ENCODE measurements at regions not wholly inside any gene's neighbourhood (a gene's known extent, or its start where the extent isn't known, plus 50 kb on each side); places are given as distances from the start of the nearest gene placed in this dataset.

DNA sequence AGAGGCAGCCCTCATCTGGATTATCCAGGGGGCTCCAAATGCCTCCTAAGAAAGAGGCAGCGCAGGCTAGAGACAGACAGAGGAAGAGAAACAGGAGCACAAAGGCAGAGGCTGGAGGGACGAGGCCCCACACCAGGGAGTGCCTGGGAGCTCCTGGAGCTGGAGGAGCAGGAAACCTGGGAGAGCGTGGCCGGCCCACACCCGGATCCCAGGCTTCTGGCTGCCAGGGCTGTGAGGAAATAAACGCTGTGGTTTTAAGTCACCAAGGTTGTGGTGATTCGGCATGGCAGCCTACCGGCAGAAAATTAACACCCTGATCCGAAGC lies 165.5 kb downstream of the OLFM1 start:
- DNase-seq (ENCODE audit: low read depth in 2 of 2): no peak

DNA sequence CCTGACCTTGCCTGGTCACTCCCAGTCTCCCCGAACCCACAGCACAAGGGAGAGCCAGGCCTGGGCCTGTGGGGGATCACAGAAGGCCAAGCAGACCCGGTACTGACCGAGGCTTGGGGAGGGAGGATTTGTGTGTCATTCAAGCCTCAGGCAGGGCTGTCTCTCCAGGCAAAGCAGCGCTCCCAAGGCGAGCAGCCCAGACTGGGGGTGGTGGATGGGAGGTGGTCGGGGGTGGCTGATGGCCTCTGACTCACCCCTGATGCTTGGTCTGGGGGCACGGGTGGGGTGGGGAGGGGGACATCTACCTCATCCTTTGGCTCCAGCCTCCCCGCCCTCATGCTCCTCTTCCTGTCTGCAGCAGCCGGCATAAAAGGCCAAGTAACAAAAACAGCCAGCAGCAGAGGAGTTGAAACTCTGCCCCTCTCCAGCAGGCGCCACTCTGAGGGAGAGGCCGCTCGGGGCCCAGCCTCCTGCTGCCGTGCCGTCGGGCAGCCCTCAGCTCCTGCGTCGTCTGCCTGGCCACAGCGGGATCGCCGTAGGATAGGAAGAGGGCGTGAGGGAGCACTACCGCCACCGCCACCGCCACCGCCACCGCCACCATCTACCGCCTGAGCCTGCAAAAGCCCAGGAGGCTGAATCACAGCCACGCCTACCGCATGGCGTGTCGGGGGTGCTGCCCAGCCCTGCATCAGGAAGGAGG lies 166.0 kb downstream of the OLFM1 start:
- no peak for DNase-seq (ENCODE audit: low read depth in 2 of 2)

DNA sequence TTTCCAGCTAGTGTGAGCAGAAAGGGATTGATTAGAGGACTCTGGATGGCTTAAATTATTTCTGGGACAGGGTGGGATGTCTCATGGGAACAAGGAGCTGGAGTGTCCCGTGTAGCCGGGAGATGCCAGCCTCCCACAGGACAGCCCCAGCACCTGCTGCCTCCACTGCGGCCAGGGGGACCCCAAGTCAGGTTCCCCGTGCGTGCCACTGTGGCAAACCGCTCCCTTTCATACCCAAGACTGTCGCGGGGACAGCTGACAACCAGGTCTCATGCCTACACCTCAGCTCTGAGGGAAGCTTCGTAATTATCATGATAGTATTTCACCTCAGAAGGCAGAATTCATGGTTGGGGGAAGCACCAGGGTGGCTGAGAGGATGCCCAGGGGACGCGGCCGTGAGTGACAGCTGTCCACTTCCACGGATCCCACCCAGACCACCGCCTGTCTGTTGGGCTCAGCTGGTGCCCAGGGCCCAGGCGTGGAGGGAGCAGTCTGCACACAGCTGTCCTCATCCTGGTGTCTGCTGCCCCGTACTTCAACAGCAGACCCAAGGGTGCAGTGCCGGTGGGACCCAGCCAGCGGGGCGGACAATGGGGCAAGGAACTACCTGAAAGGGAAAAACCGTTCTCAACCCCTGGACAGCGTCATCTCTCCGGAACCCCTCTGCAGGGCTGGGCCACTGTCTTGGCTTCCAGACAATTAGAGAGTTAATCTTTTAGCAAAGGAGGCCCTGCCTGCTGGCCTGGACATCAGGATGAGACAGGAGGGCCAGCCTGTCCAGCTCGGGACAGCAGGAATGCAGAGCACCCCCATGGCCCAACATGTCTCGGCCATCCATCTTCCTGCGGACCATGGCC lies 166.9 kb downstream of the OLFM1 start:
- DNase-seq (ENCODE audit: low read depth in 2 of 2): no peak

DNA sequence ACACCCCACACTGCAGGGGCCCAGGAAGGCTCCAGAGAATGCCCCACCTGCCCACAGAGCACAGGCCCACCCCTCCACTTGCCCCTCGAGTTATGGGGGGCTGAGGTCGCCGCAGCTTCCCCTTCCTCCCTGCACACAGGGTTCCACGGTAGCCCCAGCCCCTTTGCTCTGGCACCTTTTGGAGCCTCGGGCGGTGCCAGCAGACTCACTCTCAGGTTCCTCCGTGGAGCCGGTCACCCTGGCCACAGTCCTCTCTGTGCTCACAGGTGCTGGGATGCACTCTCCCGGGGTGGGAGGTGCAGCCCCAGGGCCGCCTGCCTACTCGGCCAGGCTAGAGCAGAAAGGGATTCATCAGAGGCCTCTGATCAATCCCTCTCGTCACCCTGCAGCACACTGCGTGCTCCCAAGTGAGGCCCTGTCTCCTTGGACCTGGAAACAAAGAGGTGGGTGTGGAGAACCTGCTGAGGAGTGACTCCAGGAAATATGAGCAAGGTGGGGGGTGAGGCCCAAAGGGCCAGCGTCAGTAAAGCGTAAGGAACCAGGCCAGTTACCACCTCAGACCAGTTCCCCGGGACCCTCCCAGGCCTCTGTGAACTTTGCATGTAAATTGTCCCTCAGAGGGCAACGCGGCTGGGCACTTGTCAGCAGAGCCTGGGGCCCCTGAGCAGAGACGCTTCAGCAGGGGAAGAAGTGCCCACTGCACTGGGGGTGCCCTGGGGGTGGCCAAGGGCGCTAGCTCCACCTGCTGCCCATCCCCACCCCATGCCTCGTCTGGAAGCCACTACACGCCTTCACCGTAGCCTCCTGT lies 167.8 kb downstream of the OLFM1 start:
- no peak for DNase-seq (ENCODE audit: low read depth in 2 of 2)

DNA sequence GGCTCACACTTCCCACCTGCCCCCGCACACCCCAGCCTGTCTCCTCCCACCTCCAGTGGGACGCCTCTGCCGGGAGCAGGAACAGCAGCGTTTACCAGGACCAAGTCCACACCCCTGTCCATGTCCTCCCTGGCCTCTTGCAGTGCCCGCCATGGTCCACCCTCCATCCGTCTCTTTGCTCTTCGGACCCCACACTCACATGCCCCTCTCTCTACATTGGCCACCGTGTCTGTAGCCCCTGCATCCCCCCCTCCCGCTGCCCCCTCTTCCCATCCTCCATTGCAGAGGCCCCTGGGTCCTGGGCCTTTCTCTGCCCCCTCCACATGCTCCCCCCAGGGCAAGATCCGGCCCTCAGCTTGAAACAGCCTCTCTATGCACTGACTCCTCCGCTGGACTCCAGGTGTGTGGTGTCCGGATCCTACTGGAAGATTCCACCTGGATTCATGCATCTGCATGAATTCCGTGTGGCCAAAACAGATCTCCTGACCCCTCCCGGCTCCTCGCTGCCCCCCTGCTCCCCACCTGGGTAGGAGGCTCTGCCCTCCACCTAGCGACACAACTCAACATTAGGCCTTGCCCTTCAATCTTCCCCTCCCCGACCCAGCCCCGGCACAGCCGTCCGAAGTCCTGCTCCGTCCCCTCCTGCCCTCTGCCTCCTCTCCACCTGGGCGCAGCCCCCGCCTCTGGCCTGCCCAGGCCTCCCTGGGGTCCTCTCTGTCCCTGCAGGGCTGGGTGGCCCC lies 168.5 kb downstream of the OLFM1 start:
- DNase-seq (ENCODE audit: low read depth in 2 of 2): no peak

DNA sequence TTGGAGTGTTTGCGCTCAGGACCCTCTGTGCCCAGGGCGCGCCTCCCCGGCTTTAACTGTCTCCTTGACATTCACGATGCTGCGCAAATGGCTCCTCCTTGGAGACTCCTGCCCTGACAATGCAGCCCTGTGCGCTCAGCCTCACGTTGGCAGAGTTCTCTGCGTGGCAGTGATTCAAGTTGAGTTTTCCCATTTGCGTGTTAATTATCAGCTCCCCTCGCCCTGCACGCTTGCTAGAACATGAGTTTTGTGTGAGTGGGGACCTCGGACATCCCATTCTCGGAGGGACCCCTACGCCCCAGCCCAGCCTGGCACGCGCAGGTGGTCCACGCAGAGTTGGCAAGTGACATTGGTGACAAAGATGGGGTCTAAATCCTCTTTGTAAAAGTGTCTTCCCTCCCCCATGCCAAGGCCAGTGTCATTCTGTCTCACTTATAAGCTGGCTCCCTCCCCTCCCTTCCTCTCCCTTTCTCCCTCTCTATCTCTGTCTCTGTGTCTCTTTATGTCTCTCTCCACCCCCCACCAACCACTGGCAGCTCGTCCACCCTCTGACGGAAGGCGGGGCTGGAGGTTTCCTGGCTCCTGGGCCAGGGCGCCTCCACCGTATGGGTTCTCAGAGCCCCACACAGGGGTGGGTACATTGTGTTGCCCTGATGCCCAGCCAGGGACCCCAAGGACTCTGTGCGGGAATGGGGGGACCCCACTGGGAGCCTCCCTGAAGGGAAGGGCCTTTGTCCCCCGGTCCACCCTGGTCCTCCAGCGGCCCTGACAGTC lies 169.3 kb downstream of the OLFM1 start:
- DNase-seq (ENCODE audit: low read depth in 2 of 2): no peak

DNA sequence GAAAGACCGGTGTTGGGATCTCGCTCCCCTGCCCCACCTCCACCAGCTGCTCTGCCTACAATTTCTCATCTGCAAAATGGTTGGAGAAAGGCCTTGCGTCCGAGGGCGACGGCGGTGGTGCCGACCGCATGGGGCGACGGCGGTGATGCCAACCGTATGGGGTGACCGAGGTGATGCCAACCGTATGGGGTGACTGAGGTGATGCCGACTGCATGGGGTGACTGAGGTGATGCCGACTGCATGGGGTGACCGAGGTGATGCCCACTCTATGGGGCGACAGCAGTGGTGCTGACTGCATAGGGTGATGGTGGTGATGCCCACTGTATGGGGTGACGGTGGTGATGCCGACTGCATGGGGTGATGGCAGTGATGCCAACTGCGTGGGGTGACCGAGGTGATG lies 171.0 kb downstream of the OLFM1 start:
- DNase-seq (ENCODE audit: low read depth in 2 of 2): no peak

DNA sequence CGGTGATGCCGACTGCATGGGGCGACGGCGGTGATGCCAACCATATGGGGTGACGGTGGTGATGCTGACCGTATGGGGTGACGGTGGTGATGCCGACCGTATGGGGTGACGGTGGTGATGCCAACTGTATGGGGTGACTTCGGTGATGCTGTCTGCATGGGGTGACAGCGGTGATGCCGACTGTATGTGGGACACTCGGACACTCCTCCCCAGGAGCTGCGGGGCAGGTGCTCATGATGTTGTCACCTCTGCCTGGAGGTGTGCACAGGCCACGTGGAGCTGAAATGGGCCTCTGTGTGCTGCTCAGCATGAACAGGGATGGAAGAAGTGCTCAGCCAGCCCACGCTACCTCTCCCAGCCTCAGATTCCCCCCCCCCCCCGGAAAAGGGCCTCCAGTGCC lies 171.8 kb downstream of the OLFM1 start:
- DNase-seq (ENCODE audit: low read depth in 2 of 2): no peak

DNA sequence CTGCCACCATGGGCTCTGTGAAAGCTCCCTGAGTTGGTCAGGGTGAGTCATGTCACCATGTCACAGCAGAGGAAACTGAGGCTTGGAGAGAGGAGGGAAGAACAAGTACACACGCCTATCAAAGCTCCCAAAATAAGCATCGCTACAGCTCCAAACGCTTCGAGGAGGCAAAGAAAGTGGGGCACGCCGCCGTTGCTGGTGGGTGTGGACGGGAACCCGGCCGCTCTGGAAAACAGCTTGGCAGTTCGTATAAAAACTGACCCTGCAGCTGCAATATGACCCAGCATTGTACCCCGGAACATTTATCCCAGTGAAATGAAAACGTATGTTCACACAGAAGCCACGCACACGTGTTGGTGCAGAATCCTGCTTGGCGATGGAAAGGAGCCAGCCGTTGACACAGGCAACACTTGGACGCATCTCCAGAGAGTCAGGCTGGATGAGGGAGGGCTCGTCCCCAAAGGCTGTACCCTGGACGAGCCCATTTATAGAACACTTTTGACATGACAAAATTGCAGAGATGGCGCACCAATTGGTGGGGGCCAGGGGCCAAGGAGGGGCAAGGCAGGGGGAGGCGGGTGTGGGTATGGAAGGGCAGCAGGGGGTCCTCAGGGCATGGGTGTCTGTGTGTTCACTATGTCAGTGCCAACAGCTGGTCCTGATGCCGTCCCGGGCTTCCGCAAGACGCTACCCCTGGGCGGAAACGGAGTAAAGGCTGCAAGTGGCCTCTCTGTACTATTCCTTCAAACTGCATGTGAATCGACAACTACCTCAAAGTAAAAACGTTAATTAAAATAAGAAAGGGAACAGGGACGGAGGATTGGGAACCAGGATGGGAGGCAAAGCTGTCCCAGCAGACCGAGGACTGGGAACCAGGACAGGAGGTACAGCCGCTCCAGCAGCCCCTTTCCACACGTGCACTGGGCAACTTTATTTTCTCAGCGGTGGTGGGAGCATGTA lies 173.0 kb downstream of the OLFM1 start:
- DNase-seq (ENCODE audit: low read depth in 2 of 2): no peak

DNA sequence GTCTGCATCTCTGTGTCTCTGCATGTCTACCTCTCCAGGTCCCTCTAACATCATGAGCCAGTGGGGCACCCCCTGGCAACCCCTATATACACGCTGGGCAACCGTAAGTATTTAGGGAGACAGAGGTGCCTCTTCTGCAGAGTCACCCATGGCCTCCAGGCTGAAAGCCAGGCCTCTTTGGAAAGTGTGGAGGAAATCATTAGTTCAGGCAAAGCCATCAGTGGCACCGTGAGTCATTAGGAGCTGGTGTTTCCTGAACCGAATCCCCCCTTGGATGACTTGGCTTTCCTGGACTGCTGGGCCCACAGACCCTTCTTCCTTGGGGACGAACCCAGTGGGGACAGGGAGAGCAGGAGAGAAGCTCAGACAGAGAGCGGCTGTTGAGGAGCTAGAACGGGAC lies 174.8 kb downstream of the OLFM1 start:
- no peak for DNase-seq (ENCODE audit: low read depth in 2 of 2)

DNA sequence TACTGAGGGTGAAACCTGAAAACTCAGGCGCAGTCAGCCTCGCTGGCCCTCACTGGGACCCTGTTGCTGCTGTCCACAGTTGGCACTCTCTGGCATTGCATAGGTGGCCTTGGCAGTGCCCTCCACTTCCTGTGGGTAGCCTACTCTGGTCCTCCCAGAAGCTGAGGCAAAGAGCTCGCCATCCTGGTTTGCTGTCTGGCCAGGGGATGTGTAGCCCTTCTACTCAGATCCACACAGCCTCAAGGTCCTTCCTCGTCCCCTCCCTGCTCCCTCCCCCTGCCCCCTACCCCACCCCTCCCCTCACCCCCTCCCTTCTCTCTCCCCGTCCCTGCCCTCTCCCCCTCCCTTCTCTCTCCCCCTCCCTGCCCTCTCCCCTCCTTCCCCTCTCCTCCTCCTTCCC lies 176.0 kb downstream of the OLFM1 start:
- DNase-seq (ENCODE audit: low read depth in 2 of 2): no peak

DNA sequence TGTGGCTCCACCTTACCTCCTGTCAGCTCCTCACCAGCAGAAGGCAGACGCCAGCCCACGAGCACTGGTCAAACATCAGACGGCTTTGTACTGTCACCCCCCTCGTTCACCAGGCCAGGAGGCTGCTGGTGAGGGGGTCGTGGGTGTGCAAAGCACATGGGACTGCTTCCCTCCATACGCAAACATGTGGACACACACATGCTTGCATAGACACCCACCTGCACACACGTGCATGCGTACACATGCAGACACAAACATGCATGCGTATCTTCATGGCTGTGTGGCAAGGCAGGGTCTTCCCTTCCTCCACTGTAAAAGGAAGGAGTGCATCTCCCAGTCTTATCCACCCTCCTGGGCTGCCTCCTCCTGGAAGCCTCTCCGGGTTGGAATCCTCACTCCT lies 178.5 kb downstream of the OLFM1 start:
- no peak for DNase-seq (ENCODE audit: low read depth in 2 of 2)

DNA sequence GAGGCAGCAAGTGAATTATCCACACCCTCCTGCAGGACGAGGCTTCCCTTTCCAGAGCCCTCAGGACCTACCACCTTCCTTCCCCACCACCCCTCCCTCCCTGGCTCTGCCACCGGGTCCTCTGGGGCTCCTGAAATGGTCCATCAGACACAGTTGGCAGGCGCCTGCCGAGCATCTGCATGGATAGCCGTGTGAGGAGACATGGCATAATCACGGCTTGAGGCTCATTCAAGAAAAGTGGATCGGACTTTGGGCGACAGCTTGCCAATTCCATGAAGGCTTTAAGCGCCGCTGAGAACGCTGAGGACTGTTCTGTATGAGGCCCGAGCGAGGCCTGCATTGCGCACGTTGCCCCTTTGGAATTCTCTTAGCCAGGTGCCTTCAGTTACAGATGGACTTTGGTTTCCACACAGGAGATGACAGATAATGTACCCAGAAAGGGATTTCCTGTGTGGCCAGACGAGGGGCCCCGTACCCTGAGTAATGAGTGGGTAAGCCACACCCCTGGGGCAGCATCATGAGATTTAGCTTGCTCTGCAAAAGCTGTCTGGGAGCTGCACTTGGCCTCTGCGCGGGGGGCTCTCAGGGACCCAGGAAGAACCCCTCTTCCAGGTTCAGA lies 179.8 kb downstream of the OLFM1 start:
- DNase-seq (ENCODE audit: low read depth in 2 of 2): no peak

DNA sequence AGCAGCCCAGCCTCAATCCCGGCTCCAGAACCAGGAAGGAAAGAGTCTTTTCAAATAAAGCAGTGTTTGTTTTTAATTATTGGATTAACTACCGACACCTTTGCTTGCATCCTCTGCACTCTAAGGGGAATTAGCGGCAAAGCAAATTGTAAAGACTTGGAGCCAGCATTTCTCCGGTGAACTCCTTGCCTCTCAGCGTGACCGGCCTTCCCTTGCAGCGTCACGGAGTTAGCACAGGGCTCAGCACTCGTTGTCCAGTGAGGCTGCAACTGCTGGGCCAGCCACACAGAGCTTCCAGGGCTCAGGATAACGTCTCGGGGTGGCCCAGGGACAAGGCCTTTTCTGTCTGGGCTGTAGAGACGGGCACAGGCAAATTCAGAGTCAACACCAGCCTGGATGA lies 180.6 kb downstream of the OLFM1 start:
- no peak for DNase-seq (ENCODE audit: low read depth in 2 of 2)

DNA sequence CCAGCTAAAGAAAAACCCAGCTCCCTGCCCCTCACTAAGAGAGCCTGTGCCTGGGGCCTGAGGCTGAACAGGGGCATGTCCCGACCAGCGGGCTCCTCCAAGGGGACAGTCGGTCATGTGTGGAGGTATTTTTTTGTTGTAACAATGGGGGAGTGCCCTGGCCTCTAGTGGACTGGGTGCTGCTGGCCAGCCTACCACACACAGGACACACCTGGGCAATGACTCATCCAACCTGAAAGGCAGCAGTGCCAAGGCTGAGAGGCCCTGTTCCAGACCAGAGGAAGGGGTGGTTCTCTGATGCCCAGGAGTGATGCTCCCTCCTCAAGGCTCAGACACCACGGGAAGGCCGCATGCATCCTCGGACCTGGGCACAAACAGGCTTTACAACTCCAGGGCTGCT lies 181.5 kb downstream of the OLFM1 start:
- DNase-seq (ENCODE audit: low read depth in 2 of 2): no peak

DNA sequence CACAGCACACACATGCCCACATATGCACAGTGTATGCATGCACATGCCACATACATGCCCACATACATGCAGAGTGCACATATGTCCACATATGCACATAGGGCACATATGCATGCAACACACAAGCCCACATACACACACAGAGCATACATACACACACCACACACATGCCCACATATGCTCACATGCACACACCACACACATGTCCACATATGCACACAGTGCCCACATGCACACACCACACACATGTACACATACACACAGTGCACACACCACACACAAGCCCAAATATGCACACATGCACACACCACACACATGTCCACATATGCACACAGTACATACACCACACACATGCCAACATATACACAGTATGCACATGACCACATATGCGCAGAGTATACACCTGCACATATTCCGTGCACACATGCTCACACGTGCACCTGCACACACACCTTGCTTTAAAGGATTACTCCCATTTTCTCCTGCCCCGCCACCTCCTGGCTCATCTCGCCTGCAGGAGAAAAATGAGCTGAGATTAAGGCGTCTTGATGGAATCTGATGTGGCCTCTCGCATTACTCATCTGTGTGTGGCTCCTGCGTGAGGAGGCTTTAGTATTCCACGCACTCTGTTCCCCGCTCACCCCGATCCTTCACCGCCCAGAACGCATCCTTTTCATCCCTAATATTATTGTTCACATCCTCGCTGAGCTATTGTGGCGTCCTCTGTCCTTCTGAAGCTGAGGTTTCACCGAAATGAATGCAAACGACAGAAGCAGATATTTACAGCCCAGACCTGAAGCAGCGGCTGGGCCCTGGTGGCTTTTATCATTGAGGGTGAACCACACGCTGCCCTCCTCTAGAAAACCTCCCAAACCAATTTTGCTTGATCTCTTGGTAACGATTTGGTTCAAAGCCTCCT lies 182.7 kb downstream of the OLFM1 start:
- no peak for DNase-seq (ENCODE audit: low read depth in 2 of 2)

DNA sequence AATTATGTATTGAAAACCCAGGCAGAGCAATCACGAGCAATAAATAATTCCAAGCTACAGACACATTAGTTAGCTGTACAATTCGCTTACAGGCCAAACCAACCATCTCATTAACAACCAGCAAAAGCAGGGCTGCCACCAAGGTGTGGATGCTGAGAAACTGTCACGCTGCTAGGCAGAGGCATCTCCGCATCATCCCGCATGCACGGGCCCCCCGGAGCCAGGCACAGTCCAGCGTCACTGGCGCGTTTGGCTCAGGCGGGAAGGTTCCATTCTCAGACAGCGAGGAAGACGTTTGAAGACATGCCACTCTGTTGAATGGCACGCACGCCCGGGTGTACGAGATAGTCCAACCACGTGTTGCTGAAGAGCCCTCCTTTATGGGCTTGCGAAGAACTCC lies 184.0 kb downstream of the OLFM1 start:
- no peak for DNase-seq (ENCODE audit: low read depth in 2 of 2)

DNA sequence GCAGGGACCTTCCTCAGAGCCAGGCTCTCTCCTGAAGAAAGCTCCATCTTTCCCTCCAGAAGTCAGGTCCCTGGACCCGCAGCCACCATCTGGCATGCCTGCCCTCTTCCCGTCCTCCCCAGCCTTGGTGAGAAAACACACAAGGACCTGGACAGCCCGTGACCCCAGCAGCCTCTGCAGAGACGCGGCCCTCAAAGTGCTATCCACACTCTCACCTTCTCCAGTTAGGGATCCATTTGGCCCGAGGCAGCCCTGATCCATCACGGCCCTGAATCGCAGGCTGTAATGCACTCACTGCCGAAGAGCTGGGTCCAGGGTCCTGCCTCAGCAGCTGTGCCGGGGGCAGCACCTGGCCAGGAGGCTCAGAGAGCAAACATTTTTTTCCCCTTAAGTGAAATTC lies 185.1 kb downstream of the OLFM1 start:
- DNase-seq (ENCODE audit: low read depth in 2 of 2): no peak

DNA sequence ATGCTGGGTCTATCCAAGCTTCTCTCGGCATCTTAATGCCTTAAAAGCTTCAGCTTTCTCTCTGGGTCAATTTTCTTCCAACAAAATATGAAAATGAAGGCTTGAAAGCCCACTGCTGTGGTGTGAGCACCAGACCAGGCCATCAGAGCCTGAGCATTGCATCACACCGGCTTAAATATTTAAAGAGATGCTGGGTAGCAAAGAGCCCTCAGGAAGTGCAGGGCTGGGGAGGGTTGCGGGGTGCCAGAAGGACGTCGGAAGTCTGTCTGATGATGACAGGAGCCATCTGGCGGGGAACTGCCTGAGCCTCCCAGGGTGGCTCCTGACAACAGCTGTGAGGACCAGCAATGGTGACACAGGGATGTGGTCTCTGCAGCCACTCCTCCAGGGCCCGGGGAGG lies 185.5 kb downstream of the OLFM1 start:
- no peak for DNase-seq (ENCODE audit: low read depth in 2 of 2)
